ENCODE measurements at regions not wholly inside any gene's neighbourhood (a gene's known extent, or its start where the extent isn't known, plus 50 kb on each side); places are given as distances from the start of the nearest gene placed in this dataset.

GRCh38 chr11:95282291-95282751 lies 51.3 kb upstream of the SESN3 start:
- no TSS peak for BruUV-seq (replicated peaks)
- POLR2A ChIA-PET, result interaction anchor here (0.6 kb wide), 1 partner anchor 961 kb away, joined by 4 read pairs; no protein-coding TSS in a partner anchor
- dilution Hi-C loops (cut with MboI; ENCODE audit: extremely low pct_ligation_motif_present, low sequenced_read_pairs) (no loop called here), intact Hi-C loops (cut with micrococcal nuclease) (no loop called here)
- H3K9me3 ChIP-seq (replicated peaks; ENCODE audit: control insufficient read depth, insufficient read depth, low read length), result no peaks in the 10 kb centered on the region
- no peaks in the 10 kb centered on the region for H4K20me1 ChIP-seq (replicated peaks; ENCODE audit: control insufficient read depth, extremely low read depth, insufficient read depth, low read length)
- no peaks in the 10 kb centered on the region for H3K4me1 ChIP-seq (ENCODE audit: control insufficient read depth, extremely low read depth, insufficient read depth, low read length)
- no peaks in the 10 kb centered on the region for H3K36me3 ChIP-seq (ENCODE audit: control insufficient read depth in 2 of 2, extremely low read depth in 1 of 2, insufficient read depth in 2 of 2, low read length in 2 of 2)
- no peak overlapping the region for H3K27ac ChIP-seq (ENCODE audit: insufficient read depth, low read depth, low read length)
- no peak overlapping the region for H3K4me3 ChIP-seq (replicated peaks in 1 of 3; ENCODE audit: insufficient read depth in 1 of 3, low read depth in 1 of 3, low read length in 3 of 3)
- DNase-seq (ENCODE audit: low read depth, low spot score), result no peak
- H3K27me3 ChIP-seq (ENCODE audit: control insufficient read depth in 2 of 2, insufficient read depth in 2 of 2, low read length in 2 of 2), result no peaks in the 10 kb centered on the region
- no peaks in the 10 kb centered on the region for H3K79me2 ChIP-seq (ENCODE audit: control insufficient read depth, insufficient read depth, low read length)
- no peaks in the 10 kb centered on the region for H3K9me1 ChIP-seq (replicated peaks; ENCODE audit: control insufficient read depth, extremely low read depth, insufficient read depth, low read length)
- no peak for TF ChIP-seq CTCF (IDR thresholded peaks at IDR 0.05; ENCODE audit: extremely low read depth in 1 of 2, insufficient read depth in 1 of 2, low read depth in 1 of 2, low read length in 2 of 2)
- no peak for TF ChIP-seq MYC (IDR thresholded peaks at IDR 0.05; ENCODE audit: low read depth, low read length)
- no peak for TF ChIP-seq FOS (IDR thresholded peaks at IDR 0.05; ENCODE audit: borderline replicate concordance, insufficient read depth, low read length)
- TF ChIP-seq POLR2A (IDR thresholded peaks at IDR 0.05; ENCODE audit: low read depth, low read length), result no peak
- TF ChIP-seq JUN (IDR thresholded peaks at IDR 0.05; ENCODE audit: borderline replicate concordance, insufficient read depth, insufficient read length, low read depth), result no peak
- no peak for TF ChIP-seq MAX (IDR thresholded peaks at IDR 0.05; ENCODE audit: insufficient read depth, insufficient read length)
- TF ChIP-seq POLR2AphosphoS5 (IDR thresholded peaks at IDR 0.05; ENCODE audit: insufficient read depth, low read depth, low read length), result no peak
- TF ChIP-seq EZH2 (IDR thresholded peaks at IDR 0.05; ENCODE audit: borderline replicate concordance, low read depth, low read length, severe bottlenecking), result no peak
- no peak for TF ChIP-seq GATA2 (IDR thresholded peaks at IDR 0.05; ENCODE audit: insufficient read depth, insufficient read length, low read depth, low read length)
- no peak overlapping the region for H3K9ac ChIP-seq (replicated peaks; ENCODE audit: extremely low read depth, insufficient read depth, low read length)
- no peak overlapping the region for H3K4me2 ChIP-seq (ENCODE audit: insufficient read depth, low read length)
- no peak for FAIRE-seq
- CTCF ChIA-PET, result interaction anchor here (1.0 to 1.7 kb wide), 2 partner anchors 39 to 423 kb away, joined by 3 to 4 read pairs; no protein-coding TSS in a partner anchor
- H2AFZ ChIP-seq (ENCODE audit: low read depth, low read length), result no peak overlapping the region

Measured in endothelial cell of umbilical vein (primary cell).